ENCODE measurements at regions not wholly inside any gene's neighbourhood (a gene's known extent, or its start where the extent isn't known, plus 50 kb on each side); places are given as distances from the start of the nearest gene placed in this dataset.
"Not testable (repeated sequence)": the region's sequence is repeated elsewhere in the genome, so short reads cannot be mapped to it uniquely, and the experiment has no call there.

DNA sequence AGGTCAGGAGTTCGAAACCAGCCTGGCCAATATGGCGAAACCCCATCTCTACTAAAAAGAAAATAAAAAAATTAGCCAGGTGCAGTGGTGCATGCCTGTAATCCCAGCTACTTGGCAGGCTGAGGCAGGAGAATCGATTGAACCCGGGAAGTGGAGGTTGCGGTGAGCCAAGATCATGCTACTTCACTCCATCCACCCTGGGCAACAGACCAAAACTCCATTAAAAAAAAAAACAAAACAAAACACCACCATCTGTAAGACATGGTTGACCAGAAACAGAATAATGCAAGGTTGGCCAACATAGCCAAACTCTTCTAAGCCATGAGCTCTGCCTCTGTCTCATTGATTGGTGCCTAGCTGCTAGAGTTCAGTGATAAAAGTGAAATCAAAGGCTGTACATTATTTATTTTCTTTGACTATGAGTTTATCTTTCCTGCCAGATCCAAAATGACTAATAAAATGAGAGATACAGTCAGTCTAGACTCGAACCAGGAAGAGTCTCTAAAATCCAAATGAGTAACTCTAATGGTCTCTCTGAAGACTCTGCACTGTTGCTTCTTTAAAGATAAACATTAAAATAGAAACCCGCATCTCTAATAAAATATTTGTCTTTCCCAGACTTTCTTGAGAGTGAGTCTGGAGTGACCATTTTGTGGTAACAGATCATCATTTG is 404.7 kb downstream of the DAD1 start:
- no peak for TF ChIP-seq ZNF274 (IDR thresholded peaks at IDR 0.05; ENCODE audit: low read depth, low read length)
- TF ChIP-seq SUZ12 (IDR thresholded peaks at IDR 0.05; ENCODE audit: extremely low read depth, insufficient read depth, insufficient read length), result no peak
- TF ChIP-seq YY1 (IDR thresholded peaks at IDR 0.05; ENCODE audit: insufficient read depth, insufficient read length), result no peak
- H3K9ac ChIP-seq (ENCODE audit: insufficient read length, low read depth), result no peak overlapping the region
- H3K4me1 ChIP-seq (ENCODE audit: insufficient read depth, insufficient read length), result no peaks in the 10 kb centered on the region
- no peaks in the 10 kb centered on the region for H3K36me3 ChIP-seq (ENCODE audit: insufficient read depth, insufficient read length, low read length)
- no peak overlapping the region for H3K4me3 ChIP-seq (ENCODE audit: insufficient read length, low read depth)
- H3K9me3 ChIP-seq (ENCODE audit: insufficient read depth, low read length), result no peaks in the 10 kb centered on the region
- no peak for DNase-seq (ENCODE audit: low read depth, low spot score)
- no peaks in the 10 kb centered on the region for H3K27me3 ChIP-seq (ENCODE audit: insufficient read depth, insufficient read length)

- H3K4me3 ChIP-seq (ENCODE audit: insufficient read length, low read depth), result no peak overlapping the region
- DNase-seq (ENCODE audit: low read depth, low spot score), result no peak
- no peaks in the 10 kb centered on the region for H3K27me3 ChIP-seq (ENCODE audit: insufficient read depth, insufficient read length)
- H3K4me1 ChIP-seq (ENCODE audit: insufficient read depth, insufficient read length), result no peaks in the 10 kb centered on the region
- TF ChIP-seq SUZ12 (IDR thresholded peaks at IDR 0.05; ENCODE audit: extremely low read depth, insufficient read depth, insufficient read length) (no peak), ZNF274 (IDR thresholded peaks at IDR 0.05; ENCODE audit: low read depth, low read length) (no peak), YY1 (IDR thresholded peaks at IDR 0.05; ENCODE audit: insufficient read depth, insufficient read length) (no peak)
- H3K9ac ChIP-seq (ENCODE audit: insufficient read length, low read depth), result no peak overlapping the region
- H3K36me3 ChIP-seq (ENCODE audit: insufficient read depth, insufficient read length, low read length), result no peaks in the 10 kb centered on the region
- no peaks in the 10 kb centered on the region for H3K9me3 ChIP-seq (ENCODE audit: insufficient read depth, low read length)
Observed at GRCh38 chr14:22180045-22180444, 409.0 kb downstream of the DAD1 start.

DNA sequence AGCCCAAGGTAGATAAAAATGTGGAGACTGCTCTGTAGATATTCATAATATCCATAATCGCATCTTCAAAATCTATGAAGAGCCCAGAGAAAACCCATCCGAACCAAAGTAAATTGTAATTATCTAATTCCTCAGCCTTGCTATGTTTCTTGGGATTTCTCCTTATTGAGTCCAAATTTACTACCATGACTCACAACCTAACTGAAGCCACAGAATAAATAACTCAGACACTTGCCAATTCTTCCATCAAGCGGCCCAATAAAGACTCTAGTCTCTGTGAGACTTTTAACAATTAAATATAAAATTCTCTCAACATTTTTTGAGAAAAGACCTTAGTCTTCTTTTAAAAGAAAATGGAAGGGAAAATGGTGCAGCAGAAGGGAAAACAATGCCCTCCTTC is 409.8 kb downstream of the DAD1 start:
- DNase-seq (ENCODE audit: low read depth, low spot score), result no peak
- H3K4me1 ChIP-seq (ENCODE audit: insufficient read depth, insufficient read length), result no peaks in the 10 kb centered on the region
- H3K36me3 ChIP-seq (ENCODE audit: insufficient read depth, insufficient read length, low read length), result no peaks in the 10 kb centered on the region
- no peaks in the 10 kb centered on the region for H3K9me3 ChIP-seq (ENCODE audit: insufficient read depth, low read length)
- no peak for TF ChIP-seq YY1 (IDR thresholded peaks at IDR 0.05; ENCODE audit: insufficient read depth, insufficient read length)
- no peak overlapping the region for H3K9ac ChIP-seq (ENCODE audit: insufficient read length, low read depth)
- no peaks in the 10 kb centered on the region for H3K27me3 ChIP-seq (ENCODE audit: insufficient read depth, insufficient read length)
- no peak overlapping the region for H3K4me3 ChIP-seq (ENCODE audit: insufficient read length, low read depth)

DNA sequence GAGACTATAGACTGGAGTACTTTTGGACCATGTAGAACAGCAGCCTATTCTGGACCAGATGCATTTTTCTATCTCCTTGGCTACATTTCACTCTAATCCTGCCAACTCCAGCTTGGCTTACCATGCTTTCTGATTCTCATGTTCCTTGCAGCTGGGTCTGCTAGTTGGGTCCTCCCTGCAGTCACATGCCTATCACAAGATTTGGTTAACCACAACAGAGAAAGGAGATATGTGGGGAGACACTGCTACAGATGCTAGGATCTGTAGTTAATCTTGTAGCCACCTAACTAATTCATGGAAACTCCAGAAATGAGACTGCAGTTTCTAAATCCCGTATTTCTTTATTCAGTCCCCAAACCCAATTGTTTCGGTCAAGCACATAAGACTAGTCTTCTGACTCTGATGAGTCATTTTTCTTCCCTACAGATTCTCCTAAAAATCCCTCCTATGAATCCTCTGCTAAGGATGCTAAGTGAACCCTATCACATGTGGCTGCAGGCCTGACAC is 410.6 kb downstream of the DAD1 start:
- DNase-seq (ENCODE audit: low read depth, low spot score), result no peak
- no peak overlapping the region for H3K4me3 ChIP-seq (ENCODE audit: insufficient read length, low read depth)
- TF ChIP-seq ZNF274 (IDR thresholded peaks at IDR 0.05; ENCODE audit: low read depth, low read length) (no peak), SUZ12 (IDR thresholded peaks at IDR 0.05; ENCODE audit: extremely low read depth, insufficient read depth, insufficient read length) (no peak), YY1 (IDR thresholded peaks at IDR 0.05; ENCODE audit: insufficient read depth, insufficient read length) (no peak)
- no peaks in the 10 kb centered on the region for H3K9me3 ChIP-seq (ENCODE audit: insufficient read depth, low read length)
- H3K4me1 ChIP-seq (ENCODE audit: insufficient read depth, insufficient read length), result no peaks in the 10 kb centered on the region
- no peaks in the 10 kb centered on the region for H3K36me3 ChIP-seq (ENCODE audit: insufficient read depth, insufficient read length, low read length)
- no peak overlapping the region for H3K9ac ChIP-seq (ENCODE audit: insufficient read length, low read depth)
- H3K27me3 ChIP-seq (ENCODE audit: insufficient read depth, insufficient read length), result no peaks in the 10 kb centered on the region

DNA sequence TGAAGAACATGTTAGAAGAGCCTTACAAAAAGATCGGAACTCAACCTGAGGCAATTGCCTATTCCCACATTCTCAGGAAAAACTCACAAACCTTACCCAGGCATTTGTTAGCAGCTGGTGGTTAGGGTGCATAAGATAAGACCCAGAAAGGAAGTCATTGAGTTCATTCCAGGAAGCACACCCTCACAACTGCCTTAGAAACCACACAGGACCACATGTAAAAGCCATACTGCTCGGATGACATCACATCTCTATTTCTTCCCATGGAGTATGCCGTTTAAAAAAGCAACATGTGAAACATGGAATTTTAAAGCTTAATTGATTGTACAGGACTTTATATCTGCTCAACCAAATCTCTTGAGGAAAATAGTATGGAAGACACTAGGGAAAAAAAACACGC is 411.2 kb downstream of the DAD1 start:
- DNase-seq (ENCODE audit: low read depth, low spot score), result no peak

GRCh38 chr14:22176957-22177356 is 412.1 kb downstream of the DAD1 start:
- no peak overlapping the region for H3K9ac ChIP-seq (ENCODE audit: insufficient read length, low read depth)
- no peak for TF ChIP-seq YY1 (IDR thresholded peaks at IDR 0.05; ENCODE audit: insufficient read depth, insufficient read length)
- no peak for TF ChIP-seq SUZ12 (IDR thresholded peaks at IDR 0.05; ENCODE audit: extremely low read depth, insufficient read depth, insufficient read length)
- no peak for TF ChIP-seq ZNF274 (IDR thresholded peaks at IDR 0.05; ENCODE audit: low read depth, low read length)
- no peaks in the 10 kb centered on the region for H3K4me1 ChIP-seq (ENCODE audit: insufficient read depth, insufficient read length)
- DNase-seq (ENCODE audit: low read depth, low spot score), result no peak
- H3K36me3 ChIP-seq (ENCODE audit: insufficient read depth, insufficient read length, low read length), result no peaks in the 10 kb centered on the region
- H3K4me3 ChIP-seq (ENCODE audit: insufficient read length, low read depth), result no peak overlapping the region
- no peaks in the 10 kb centered on the region for H3K27me3 ChIP-seq (ENCODE audit: insufficient read depth, insufficient read length)
- no peaks in the 10 kb centered on the region for H3K9me3 ChIP-seq (ENCODE audit: insufficient read depth, low read length)

More for the DNA sequence above, 411.2 kb downstream of the DAD1 start:
- no peaks in the 10 kb centered on the region for H3K36me3 ChIP-seq (ENCODE audit: insufficient read depth, insufficient read length, low read length)
- no peaks in the 10 kb centered on the region for H3K27me3 ChIP-seq (ENCODE audit: insufficient read depth, insufficient read length)
- no peak for TF ChIP-seq ZNF274 (IDR thresholded peaks at IDR 0.05; ENCODE audit: low read depth, low read length)
- TF ChIP-seq YY1 (IDR thresholded peaks at IDR 0.05; ENCODE audit: insufficient read depth, insufficient read length), result no peak
- TF ChIP-seq SUZ12 (IDR thresholded peaks at IDR 0.05; ENCODE audit: extremely low read depth, insufficient read depth, insufficient read length), result no peak
- H3K4me3 ChIP-seq (ENCODE audit: insufficient read length, low read depth), result no peak overlapping the region
- H3K4me1 ChIP-seq (ENCODE audit: insufficient read depth, insufficient read length), result no peaks in the 10 kb centered on the region
- no peaks in the 10 kb centered on the region for H3K9me3 ChIP-seq (ENCODE audit: insufficient read depth, low read length)
- H3K9ac ChIP-seq (ENCODE audit: insufficient read length, low read depth), result no peak overlapping the region

DNA sequence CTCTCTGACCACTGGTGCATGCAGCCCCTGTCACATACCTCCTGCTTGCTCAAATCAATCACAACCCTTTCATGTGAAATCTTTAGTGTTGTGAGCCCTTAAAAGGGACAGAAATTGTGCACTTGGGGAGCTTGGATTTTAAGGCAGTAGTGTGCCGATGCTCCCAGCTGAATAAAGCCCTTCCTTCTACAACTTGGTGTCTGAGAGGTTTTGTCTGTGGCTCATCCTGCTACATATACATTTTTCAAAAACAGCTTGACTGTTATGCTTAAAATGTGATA is 413.8 kb downstream of the DAD1 start:
- not testable (repeated sequence) for H3K36me3 ChIP-seq (ENCODE audit: insufficient read depth, insufficient read length, low read length); DNase-seq (ENCODE audit: low read depth, low spot score); H3K4me1 ChIP-seq (ENCODE audit: insufficient read depth, insufficient read length); H3K27me3 ChIP-seq (ENCODE audit: insufficient read depth, insufficient read length); H3K9me3 ChIP-seq (ENCODE audit: insufficient read depth, low read length); H3K9ac ChIP-seq (ENCODE audit: insufficient read length, low read depth); H3K4me3 ChIP-seq (ENCODE audit: insufficient read length, low read depth)

Data from NT2/D1 (cell line).